ENCODE measurements at regions not wholly inside any gene's neighbourhood (a gene's known extent, or its start where the extent isn't known, plus 50 kb on each side); places are given as distances from the start of the nearest gene placed in this dataset.

DNA sequence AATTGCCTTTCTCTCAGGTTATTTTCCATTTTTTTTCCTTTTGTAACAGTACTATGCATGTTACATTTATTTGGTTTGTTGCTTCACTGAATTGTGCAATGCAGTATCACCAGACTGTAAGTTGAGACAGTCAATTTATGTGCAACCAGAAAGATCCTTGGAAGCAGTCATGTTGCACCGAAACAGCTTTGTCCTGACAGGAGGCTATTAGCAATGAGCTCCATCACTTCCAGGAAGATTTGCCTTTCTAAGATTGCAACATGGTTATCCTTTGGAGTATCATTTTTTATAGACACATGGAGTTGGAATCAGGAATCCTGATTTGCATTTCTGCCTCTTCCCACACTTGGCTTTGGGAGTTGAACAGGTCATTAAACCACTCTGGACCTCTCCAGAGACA, 84.5 kb upstream of the ST6GALNAC5 start:
- Histone ChIP-seq H2AK5ac (ENCODE audit: low read depth, low read length) (no peak overlapping the region), H3K4me3 (ENCODE audit: insufficient read depth, low read depth, low read length) (no peak overlapping the region), H3K27me3 (ENCODE audit: control insufficient read depth, insufficient read depth, low read length) (no peaks in the 10 kb centered on the region), H2BK5ac (ENCODE audit: low read depth, low read length, poor library complexity, severe bottlenecking) (no peak overlapping the region), H3K4ac (ENCODE audit: low read depth, low read length) (no peak overlapping the region), H3K9me1 (ENCODE audit: insufficient read depth, low read length) (no peaks in the 10 kb centered on the region), H4K8ac (ENCODE audit: low read depth in 2 of 2, low read length in 2 of 2) (no peak overlapping the region), H2AK9ac (replicated peaks; ENCODE audit: low read depth, low read length, poor library complexity) (no peak overlapping the region), H3K36me3 (ENCODE audit: control insufficient read depth, insufficient read depth, low read length) (no peaks in the 10 kb centered on the region), H3K79me1 (ENCODE audit: low read depth in 1 of 2, low read length in 2 of 2) (no peaks in the 10 kb centered on the region), H3K27ac (ENCODE audit: insufficient read depth, low read length) (no peak overlapping the region), H3K9me3 (ENCODE audit: control insufficient read depth, insufficient read depth, low read length) (no peaks in the 10 kb centered on the region), H4K91ac (ENCODE audit: insufficient read depth, low read depth, low read length) (no peak overlapping the region), H2BK120ac (ENCODE audit: low read depth, low read length) (no peak overlapping the region), H3K9ac (ENCODE audit: low read depth, low read length) (no peak overlapping the region), H3K4me1 (ENCODE audit: control insufficient read depth, insufficient read depth, low read length) (no peaks in the 10 kb centered on the region), H3K14ac (replicated peaks; ENCODE audit: low read depth, low read length) (no peak overlapping the region), H3K4me2 (ENCODE audit: low read depth, low read length) (no peak overlapping the region), H2BK20ac (ENCODE audit: low read depth, low read length) (no peak overlapping the region), H4K5ac (ENCODE audit: low read depth, low read length) (no peak overlapping the region), H4K20me1 (ENCODE audit: insufficient read depth, low read length) (no peaks in the 10 kb centered on the region), H3K23ac (ENCODE audit: low read depth, low read length) (no peak overlapping the region), H2BK15ac (ENCODE audit: low read depth, low read length) (no peak overlapping the region), H3K18ac (ENCODE audit: low read depth, low read length) (no peak overlapping the region), H2AFZ (replicated peaks; ENCODE audit: low read length, poor library complexity) (no peak overlapping the region), H3K56ac (ENCODE audit: extremely low read depth, insufficient read depth, low read length) (no peak overlapping the region)
- DNase-seq: peak; percentile 0
- ChIA-PET CTCF (no interaction called here), POLR2A (ENCODE audit: unreplicated experiment) (no interaction called here)
- in situ Hi-C loops (cut with MboI; ENCODE audit: low sequenced_read_pairs) (no loop called here), intact Hi-C loops (cut with micrococcal nuclease) (no loop called here), dilution Hi-C loops (cut with HindIII; ENCODE audit: low sequenced_read_pairs, unreplicated experiment) (no loop called here)
- TF ChIP-seq RCOR1 (IDR thresholded peaks at IDR 0.05; ENCODE audit: insufficient replicate concordance, low read length): no peak
- no peak for TF ChIP-seq FOS (IDR thresholded peaks at IDR 0.05; ENCODE audit: low read depth, low read length)
- TF ChIP-seq MXI1 (IDR thresholded peaks at IDR 0.05; ENCODE audit: borderline replicate concordance, low read depth, low read length): no peak
- TF ChIP-seq, protein P1, sequence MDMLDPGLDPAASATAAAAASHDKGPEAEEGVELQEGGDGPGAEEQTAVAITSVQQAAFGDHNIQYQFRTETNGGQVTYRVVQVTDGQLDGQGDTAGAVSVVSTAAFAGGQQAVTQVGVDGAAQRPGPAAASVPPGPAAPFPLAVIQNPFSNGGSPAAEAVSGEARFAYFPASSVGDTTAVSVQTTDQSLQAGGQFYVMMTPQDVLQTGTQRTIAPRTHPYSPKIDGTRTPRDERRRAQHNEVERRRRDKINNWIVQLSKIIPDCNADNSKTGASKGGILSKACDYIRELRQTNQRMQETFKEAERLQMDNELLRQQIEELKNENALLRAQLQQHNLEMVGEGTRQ (IDR thresholded peaks at IDR 0.05; ENCODE audit: low read depth, low read length): no peak
- no peak for TF ChIP-seq CHD1 (IDR thresholded peaks at IDR 0.05; ENCODE audit: low read depth, low read length)
- no peak for TF ChIP-seq POLR2A (IDR thresholded peaks at IDR 0.05; ENCODE audit: low read depth, low read length)
- TF ChIP-seq MAFK (IDR thresholded peaks at IDR 0.05; ENCODE audit: low read depth, low read length): no peak
- no peak for TF ChIP-seq SMC3 (IDR thresholded peaks at IDR 0.05; ENCODE audit: low read depth, low read length)
- no TSS peak for BruUV-seq (replicated peaks)
- ATAC-seq (ENCODE audit: low read depth): no peak
- WGBS, 2 experiments (ENCODE audit: extremely low coverage in 2 of 2, insufficient read length in 1 of 2): no CpG with 5 or more reads among the region's 1 CpG

All from IMR-90 (cell line).